Fibroblast of the aortic adventitia (primary cell): ENCODE measurements at regions not wholly inside any gene's neighbourhood (a gene's known extent, or its start where the extent isn't known, plus 50 kb on each side); places are given as distances from the start of the nearest gene placed in this dataset.

ENCODE experiments used
- DNase-seq: peaks from one replicate; pipeline ENCODE4 v3.0.0-alpha.2; 2010; ENCODE audit warnings: low read depth
- H3K4me3 ChIP-seq: 2 replicates; pipeline ENCODE4 v1.5.1; 2011; ENCODE audit warnings: low read depth, mild to moderate bottlenecking, control low read depth, low read length, moderate library complexity
- CTCF ChIP-seq: IDR thresholded peaks from 2 replicates; pipeline ENCODE4 v1.5.1; 2011; ENCODE audit warnings: mild to moderate bottlenecking, low read length, control low read depth, inconsistent platforms; ENCODE audit not compliant: insufficient read depth

GRCh38 chr20:57902473-57902872, 192.7 kb upstream of the PMEPA1 start:
- no peak for TF ChIP-seq CTCF
- no peak overlapping the region for H3K4me3 ChIP-seq
- DNase-seq: no peak

- H3K4me3 ChIP-seq: no peak overlapping the region
Observed at GRCh38 chr20:57901526-57901925, 191.7 kb upstream of the PMEPA1 start.

GRCh38 chr20:57900226-57900905, 190.6 kb upstream of the PMEPA1 start:
- TF ChIP-seq CTCF: no peak
- no peak for DNase-seq
- no peak overlapping the region for H3K4me3 ChIP-seq

More at GRCh38 chr20:57901526-57901925, 191.7 kb upstream of the PMEPA1 start:
- TF ChIP-seq CTCF: no peak
- DNase-seq: no peak

GRCh38 chr20:57899554-57899953, 189.7 kb upstream of the PMEPA1 start:
- no peak for TF ChIP-seq CTCF
- H3K4me3 ChIP-seq: no peak overlapping the region
- DNase-seq: no peak

- no peak for DNase-seq
- H3K4me3 ChIP-seq: no peak overlapping the region
- no peak for TF ChIP-seq CTCF
Observed at GRCh38 chr20:57898332-57898731, 188.5 kb upstream of the PMEPA1 start.

GRCh38 chr20:57897891-57898290, 188.1 kb upstream of the PMEPA1 start:
- TF ChIP-seq CTCF: no peak
- no peak for DNase-seq
- no peak overlapping the region for H3K4me3 ChIP-seq
